GM12878 (cell line): ENCODE measurements at regions not wholly inside any gene's neighbourhood (a gene's known extent, or its start where the extent isn't known, plus 50 kb on each side); places are given as distances from the start of the nearest gene placed in this dataset.

ENCODE experiments used
- ATAC-seq: fragments of 200-7000 bp; cut with Tn5 transposase; 3 replicates; pipeline ENCODE4 v1.9.1; 2020; ENCODE audit warnings: mild to moderate bottlenecking, moderate library complexity
- BruUV-seq: library from RNA; stranded (reverse); fragments of 400-500 nt; replicated peaks from 2 replicates; lab custom pipeline; 2021; lab: Mats Ljungman, UMichigan
- CTCF ChIA-PET: fragments of 300-600 bp; sonication (Branson Sonifier 250); formaldehyde crosslinking; extraction: SDS; loops from one replicate; lab custom pipeline; 2021; ENCODE audit warnings: inconsistent platforms; lab: Yijun Ruan, JAX
- POLR2A ChIA-PET: fragments of 350-600 bp; formaldehyde crosslinking; extraction: SDS; loops from one replicate; lab custom pipeline; 2021; ENCODE audit warnings: inconsistent platforms; lab: Charles Lee
- RAD21 ChIA-PET: fragments of 300-600 bp; sonication (Branson Sonifier 250); formaldehyde crosslinking; loops from one replicate; lab custom pipeline; 2023; ENCODE audit warnings: antibody characterized with exemption; ENCODE audit not compliant: unreplicated experiment; lab: Charles Lee
- SMC1A ChIA-PET: fragments of 300-600 bp; sonication (Branson Sonifier 250); formaldehyde crosslinking; loops from one replicate; lab custom pipeline; 2023; ENCODE audit not compliant: unreplicated experiment, uncharacterized antibody; lab: Charles Lee
- DNase-seq: peaks from one replicate; pipeline ENCODE4 v3.0.0-alpha.2; 2011; ENCODE audit warnings: low read depth, low spot score
- FAIRE-seq: peaks from 3 replicates; lab custom pipeline; 2011; peaks lifted over from hg19 to GRCh38; lab: Jason Lieb, UNC
- H2AFZ ChIP-seq: 2 replicates; pipeline ENCODE4 v1.6.0; 2011; ENCODE audit warnings: low read depth, low read length, control low read depth; ENCODE audit not compliant: control insufficient read depth
- H3K27ac ChIP-seq: 2 replicates; pipeline ENCODE4 v1.5.1; 2011; ENCODE audit warnings: control low read depth; ENCODE audit not compliant: control insufficient read depth, insufficient read depth
- H3K27me3 ChIP-seq, 2 experiments: replicated peaks in 1 of 2; 2 replicates each; pipeline versions ENCODE4 v1.6.0 to v1.6.1; 2011; ENCODE audit warnings: low read length in 1 of 2; ENCODE audit not compliant: control insufficient read depth in 2 of 2, insufficient read depth in 2 of 2
- H3K36me3 ChIP-seq, 2 experiments: 2 replicates each; pipeline ENCODE4 v1.5.1; 2011; ENCODE audit warnings: low read length in 1 of 2; ENCODE audit not compliant: control insufficient read depth in 2 of 2, insufficient read depth in 2 of 2
- H3K4me1 ChIP-seq: 2 replicates; pipeline ENCODE4 v1.6.1; 2011; ENCODE audit warnings: mild to moderate bottlenecking, low read length, moderate library complexity, mixed read lengths; ENCODE audit not compliant: control insufficient read depth, insufficient read depth
- H3K4me2 ChIP-seq: 2 replicates; pipeline ENCODE4 v1.6.0; 2011; ENCODE audit warnings: control low read depth; ENCODE audit not compliant: control insufficient read depth, insufficient read depth
- H3K4me3 ChIP-seq: fragments of 200-600 bp; sonication (generic); 2 replicates; pipeline ENCODE4 v1.5.1; 2016
- H3K79me2 ChIP-seq: 2 replicates; pipeline ENCODE4 v1.6.0; 2011; ENCODE audit warnings: low read length; ENCODE audit not compliant: control insufficient read depth, insufficient read depth
- H3K9ac ChIP-seq: 2 replicates; pipeline ENCODE4 v1.8.0; 2011; ENCODE audit warnings: low read length, control low read depth, mixed read lengths; ENCODE audit not compliant: control insufficient read depth, insufficient read depth
- H3K9me3 ChIP-seq: replicated peaks from 3 replicates; pipeline ENCODE4 v1.5.1; 2011; ENCODE audit warnings: mild to moderate bottlenecking, low read length; ENCODE audit not compliant: control insufficient read depth, insufficient read depth
- H4K20me1 ChIP-seq: 2 replicates; pipeline ENCODE4 v1.6.0; 2011; ENCODE audit not compliant: control insufficient read depth, insufficient read depth
- MEF2A ChIP-seq: IDR thresholded peaks from 2 replicates; pipeline ENCODE4 v1.6.1; 2011; ENCODE audit warnings: low read depth, mild to moderate bottlenecking, low read length, moderate library complexity; ENCODE audit not compliant: insufficient read depth
- POLR2AphosphoS2 ChIP-seq: IDR thresholded peaks from 2 replicates; pipeline ENCODE4 v1.6.1; 2011; ENCODE audit warnings: low read depth, mild to moderate bottlenecking, low read length, improper control_type of control experiment, moderate library complexity
- RELA ChIP-seq: fragments of 450-650 bp; IDR thresholded peaks from 2 replicates; pipeline ENCODE4 v1.8.0; 2014; ENCODE audit warnings: borderline replicate concordance; ENCODE audit not compliant: partially characterized antibody
- RUNX3 ChIP-seq: IDR thresholded peaks from 2 replicates; pipeline ENCODE4 v1.6.1; 2012; ENCODE audit warnings: low read length, inconsistent platforms
- SMAD1 ChIP-seq: fragments of 450-650 bp; IDR thresholded peaks from 2 replicates; pipeline ENCODE4 v1.6.1; 2018; ENCODE audit warnings: mild to moderate bottlenecking, low read depth; ENCODE audit not compliant: partially characterized antibody
- SUPT20H ChIP-seq: IDR thresholded peaks from 2 replicates; pipeline ENCODE4 v1.6.1; 2011; ENCODE audit warnings: low read depth, mild to moderate bottlenecking, low read length, moderate library complexity, borderline replicate concordance; ENCODE audit not compliant: control insufficient read depth
- SUZ12 ChIP-seq: fragments of 200-600 bp; sonication (generic); IDR thresholded peaks from one replicate; pipeline ENCODE4 v1.6.1; 2018; ENCODE audit warnings: antibody characterized with exemption, mild to moderate bottlenecking; ENCODE audit not compliant: unreplicated experiment
- TARDBP ChIP-seq: IDR thresholded peaks from 2 replicates; pipeline ENCODE4 v1.6.1; 2016; ENCODE audit warnings: borderline replicate concordance
- TCF12 ChIP-seq: IDR thresholded peaks from 2 replicates; pipeline ENCODE4 v1.6.1; 2011; ENCODE audit warnings: low read depth, mild to moderate bottlenecking, low read length
- ZNF384 ChIP-seq: IDR thresholded peaks from 2 replicates; pipeline ENCODE4 v1.6.1; 2012; ENCODE audit warnings: low read depth, mild to moderate bottlenecking, low read length, improper control_type of control experiment, borderline replicate concordance
- WGBS: methylation state at CpG from one replicate; pipeline ENCODE4 v1.1.6; 2016; ENCODE audit warnings: low lambda C conversion rate; ENCODE audit not compliant: insufficient replicate concordance, insufficient coverage; ENCODE audit errors: missing lambda C conversion rate; 5-methylcytosine and 5-hydroxymethylcytosine counted together
- in situ Hi-C: fragments of 300-500 bp; cut with MboI; formaldehyde crosslinking; loops from 9 replicates; pipeline ENCODE4 v1.14.3; 2018; ENCODE audit warnings: mixed read lengths
- intact Hi-C: fragments of 100-400 bp; cut with micrococcal nuclease; formaldehyde crosslinking; loops from one replicate; pipeline ENCODE4 v1.14.2; 2022; ENCODE audit not compliant: unreplicated experiment
- TF ChIP-seq, protein P1 (sequence below): IDR thresholded peaks from 2 replicates; pipeline ENCODE4 v1.6.1; 2012; ENCODE audit warnings: low read depth, low read length, improper control_type of control experiment
- TF ChIP-seq, protein P2 (sequence below): IDR thresholded peaks from 2 replicates; pipeline ENCODE4 v1.6.1; 2011; ENCODE audit warnings: low read depth, low read length, improper control_type of control experiment, borderline replicate concordance
- TF ChIP-seq, protein P3 (sequence below): fragments of 150-350 bp; IDR thresholded peaks from 2 replicates; pipeline ENCODE4 v1.6.1; 2016; ENCODE audit warnings: low read depth, low read length
- TF ChIP-seq, protein P4 (sequence below): fragments of 450-650 bp; IDR thresholded peaks from 2 replicates; pipeline ENCODE4 v1.6.1; 2017; ENCODE audit warnings: mild to moderate bottlenecking, moderate library complexity

DNA sequence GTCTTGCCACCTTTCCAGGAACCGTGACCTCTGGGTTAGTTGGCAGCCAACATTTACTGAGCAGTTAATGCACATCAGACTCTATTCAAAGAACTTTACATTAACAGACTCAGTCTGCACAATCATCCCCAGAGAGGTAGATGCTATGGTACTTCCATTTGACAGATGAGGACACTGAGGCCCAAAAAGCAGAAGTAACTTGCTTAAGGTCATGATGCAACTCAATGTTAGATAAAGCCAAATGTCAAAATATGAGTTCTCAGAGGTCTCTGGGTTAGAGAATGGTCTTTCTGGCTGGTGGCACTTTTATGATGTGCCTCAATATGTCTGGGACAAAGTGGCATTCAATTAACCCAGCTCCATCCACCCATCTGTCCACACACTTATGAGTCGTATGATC is 450.0 kb downstream of the MIAT start (continued):
- TF ChIP-seq, protein P1, sequence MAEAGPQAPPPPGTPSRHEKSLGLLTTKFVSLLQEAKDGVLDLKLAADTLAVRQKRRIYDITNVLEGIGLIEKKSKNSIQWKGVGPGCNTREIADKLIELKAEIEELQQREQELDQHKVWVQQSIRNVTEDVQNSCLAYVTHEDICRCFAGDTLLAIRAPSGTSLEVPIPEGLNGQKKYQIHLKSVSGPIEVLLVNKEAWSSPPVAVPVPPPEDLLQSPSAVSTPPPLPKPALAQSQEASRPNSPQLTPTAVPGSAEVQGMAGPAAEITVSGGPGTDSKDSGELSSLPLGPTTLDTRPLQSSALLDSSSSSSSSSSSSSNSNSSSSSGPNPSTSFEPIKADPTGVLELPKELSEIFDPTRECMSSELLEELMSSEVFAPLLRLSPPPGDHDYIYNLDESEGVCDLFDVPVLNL: no peak
- no peak for TF ChIP-seq MEF2A

DNA sequence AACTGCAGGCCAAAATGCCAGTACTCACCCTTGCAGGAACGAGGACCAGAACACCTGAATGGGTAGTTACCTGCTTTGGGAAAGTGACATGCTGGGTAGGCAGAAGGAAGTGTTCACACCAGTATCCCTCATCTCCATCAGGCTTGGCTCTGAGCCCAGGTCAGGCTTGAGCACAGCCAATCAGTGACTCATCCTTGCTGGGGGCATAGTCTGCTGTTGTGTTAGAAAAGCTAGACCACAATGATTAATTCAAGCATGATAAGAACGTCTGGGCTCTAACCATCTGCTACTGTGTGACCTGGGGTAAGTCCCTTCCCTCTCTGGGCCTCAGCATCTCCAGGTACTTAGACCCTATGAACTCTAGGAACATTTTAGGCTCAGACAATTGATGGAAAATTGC is 450.4 kb downstream of the MIAT start:
- Histone ChIP-seq H3K27ac (no peak overlapping the region), H3K9me3 (no peaks in the 10 kb centered on the region; the same call in 2 of the 3 replicates), H3K27me3 (no peaks in the 10 kb centered on the region), H3K9ac (no peak overlapping the region), H3K79me2 (no peaks in the 10 kb centered on the region), H3K4me1 (no peaks in the 10 kb centered on the region), H3K4me3 (no peak overlapping the region), H3K36me3 (no peaks in the 10 kb centered on the region), H2AFZ (no peak overlapping the region), H4K20me1 (no peaks in the 10 kb centered on the region), H3K4me2 (no peak overlapping the region)
- intact Hi-C loops (no loop called here), in situ Hi-C loops (no loop called here)
- SMC1A ChIA-PET: no interaction called here
- POLR2A ChIA-PET: no interaction called here
- ATAC-seq (no peak), FAIRE-seq (no peak), DNase-seq (no peak)
- CTCF ChIA-PET: no interaction called here
- BruUV-seq: no TSS peak
- RAD21 ChIA-PET: no interaction called here
- 0% methylated on average over 2 of the region's 2 CpGs for WGBS
- TF ChIP-seq SMAD1: no peak
- no peak for TF ChIP-seq SUZ12
- TF ChIP-seq, protein P2, sequence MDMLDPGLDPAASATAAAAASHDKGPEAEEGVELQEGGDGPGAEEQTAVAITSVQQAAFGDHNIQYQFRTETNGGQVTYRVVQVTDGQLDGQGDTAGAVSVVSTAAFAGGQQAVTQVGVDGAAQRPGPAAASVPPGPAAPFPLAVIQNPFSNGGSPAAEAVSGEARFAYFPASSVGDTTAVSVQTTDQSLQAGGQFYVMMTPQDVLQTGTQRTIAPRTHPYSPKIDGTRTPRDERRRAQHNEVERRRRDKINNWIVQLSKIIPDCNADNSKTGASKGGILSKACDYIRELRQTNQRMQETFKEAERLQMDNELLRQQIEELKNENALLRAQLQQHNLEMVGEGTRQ: no peak
- TF ChIP-seq POLR2AphosphoS2: no peak
- no peak for TF ChIP-seq SUPT20H
- no peak for TF ChIP-seq RUNX3
- TF ChIP-seq TCF12: no peak
- no peak for TF ChIP-seq MEF2A
- TF ChIP-seq ZNF384: no peak
- no peak for TF ChIP-seq RELA
- TF ChIP-seq, protein P3, sequence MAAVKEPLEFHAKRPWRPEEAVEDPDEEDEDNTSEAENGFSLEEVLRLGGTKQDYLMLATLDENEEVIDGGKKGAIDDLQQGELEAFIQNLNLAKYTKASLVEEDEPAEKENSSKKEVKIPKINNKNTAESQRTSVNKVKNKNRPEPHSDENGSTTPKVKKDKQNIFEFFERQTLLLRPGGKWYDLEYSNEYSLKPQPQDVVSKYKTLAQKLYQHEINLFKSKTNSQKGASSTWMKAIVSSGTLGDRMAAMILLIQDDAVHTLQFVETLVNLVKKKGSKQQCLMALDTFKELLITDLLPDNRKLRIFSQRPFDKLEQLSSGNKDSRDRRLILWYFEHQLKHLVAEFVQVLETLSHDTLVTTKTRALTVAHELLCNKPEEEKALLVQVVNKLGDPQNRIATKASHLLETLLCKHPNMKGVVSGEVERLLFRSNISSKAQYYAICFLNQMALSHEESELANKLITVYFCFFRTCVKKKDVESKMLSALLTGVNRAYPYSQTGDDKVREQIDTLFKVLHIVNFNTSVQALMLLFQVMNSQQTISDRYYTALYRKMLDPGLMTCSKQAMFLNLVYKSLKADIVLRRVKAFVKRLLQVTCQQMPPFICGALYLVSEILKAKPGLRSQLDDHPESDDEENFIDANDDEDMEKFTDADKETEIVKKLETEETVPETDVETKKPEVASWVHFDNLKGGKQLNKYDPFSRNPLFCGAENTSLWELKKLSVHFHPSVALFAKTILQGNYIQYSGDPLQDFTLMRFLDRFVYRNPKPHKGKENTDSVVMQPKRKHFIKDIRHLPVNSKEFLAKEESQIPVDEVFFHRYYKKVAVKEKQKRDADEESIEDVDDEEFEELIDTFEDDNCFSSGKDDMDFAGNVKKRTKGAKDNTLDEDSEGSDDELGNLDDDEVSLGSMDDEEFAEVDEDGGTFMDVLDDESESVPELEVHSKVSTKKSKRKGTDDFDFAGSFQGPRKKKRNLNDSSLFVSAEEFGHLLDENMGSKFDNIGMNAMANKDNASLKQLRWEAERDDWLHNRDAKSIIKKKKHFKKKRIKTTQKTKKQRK: no peak
- no peak for TF ChIP-seq TARDBP
- TF ChIP-seq, protein P4, sequence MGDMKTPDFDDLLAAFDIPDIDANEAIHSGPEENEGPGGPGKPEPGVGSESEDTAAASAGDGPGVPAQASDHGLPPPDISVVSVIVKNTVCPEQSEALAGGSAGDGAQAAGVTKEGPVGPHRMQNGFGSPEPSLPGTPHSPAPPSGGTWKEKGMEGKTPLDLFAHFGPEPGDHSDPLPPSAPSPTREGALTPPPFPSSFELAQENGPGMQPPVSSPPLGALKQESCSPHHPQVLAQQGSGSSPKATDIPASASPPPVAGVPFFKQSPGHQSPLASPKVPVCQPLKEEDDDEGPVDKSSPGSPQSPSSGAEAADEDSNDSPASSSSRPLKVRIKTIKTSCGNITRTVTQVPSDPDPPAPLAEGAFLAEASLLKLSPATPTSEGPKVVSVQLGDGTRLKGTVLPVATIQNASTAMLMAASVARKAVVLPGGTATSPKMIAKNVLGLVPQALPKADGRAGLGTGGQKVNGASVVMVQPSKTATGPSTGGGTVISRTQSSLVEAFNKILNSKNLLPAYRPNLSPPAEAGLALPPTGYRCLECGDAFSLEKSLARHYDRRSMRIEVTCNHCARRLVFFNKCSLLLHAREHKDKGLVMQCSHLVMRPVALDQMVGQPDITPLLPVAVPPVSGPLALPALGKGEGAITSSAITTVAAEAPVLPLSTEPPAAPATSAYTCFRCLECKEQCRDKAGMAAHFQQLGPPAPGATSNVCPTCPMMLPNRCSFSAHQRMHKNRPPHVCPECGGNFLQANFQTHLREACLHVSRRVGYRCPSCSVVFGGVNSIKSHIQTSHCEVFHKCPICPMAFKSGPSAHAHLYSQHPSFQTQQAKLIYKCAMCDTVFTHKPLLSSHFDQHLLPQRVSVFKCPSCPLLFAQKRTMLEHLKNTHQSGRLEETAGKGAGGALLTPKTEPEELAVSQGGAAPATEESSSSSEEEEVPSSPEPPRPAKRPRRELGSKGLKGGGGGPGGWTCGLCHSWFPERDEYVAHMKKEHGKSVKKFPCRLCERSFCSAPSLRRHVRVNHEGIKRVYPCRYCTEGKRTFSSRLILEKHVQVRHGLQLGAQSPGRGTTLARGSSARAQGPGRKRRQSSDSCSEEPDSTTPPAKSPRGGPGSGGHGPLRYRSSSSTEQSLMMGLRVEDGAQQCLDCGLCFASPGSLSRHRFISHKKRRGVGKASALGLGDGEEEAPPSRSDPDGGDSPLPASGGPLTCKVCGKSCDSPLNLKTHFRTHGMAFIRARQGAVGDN: no peak
